Erythroblast (primary cell): ENCODE measurements at regions not wholly inside any gene's neighbourhood (a gene's known extent, or its start where the extent isn't known, plus 50 kb on each side); places are given as distances from the start of the nearest gene placed in this dataset.

Experiments used
- GATA1 ChIP-seq: IDR thresholded peaks from 2 replicates; pipeline ENCODE4 v1.6.1; 2011; ENCODE audit warnings: low read depth, mild to moderate bottlenecking, control low read depth, low read length, moderate library complexity
- POLR2A ChIP-seq: IDR thresholded peaks from 2 replicates; pipeline ENCODE4 v1.6.1; 2011; ENCODE audit warnings: mild to moderate bottlenecking, low read length

DNA sequence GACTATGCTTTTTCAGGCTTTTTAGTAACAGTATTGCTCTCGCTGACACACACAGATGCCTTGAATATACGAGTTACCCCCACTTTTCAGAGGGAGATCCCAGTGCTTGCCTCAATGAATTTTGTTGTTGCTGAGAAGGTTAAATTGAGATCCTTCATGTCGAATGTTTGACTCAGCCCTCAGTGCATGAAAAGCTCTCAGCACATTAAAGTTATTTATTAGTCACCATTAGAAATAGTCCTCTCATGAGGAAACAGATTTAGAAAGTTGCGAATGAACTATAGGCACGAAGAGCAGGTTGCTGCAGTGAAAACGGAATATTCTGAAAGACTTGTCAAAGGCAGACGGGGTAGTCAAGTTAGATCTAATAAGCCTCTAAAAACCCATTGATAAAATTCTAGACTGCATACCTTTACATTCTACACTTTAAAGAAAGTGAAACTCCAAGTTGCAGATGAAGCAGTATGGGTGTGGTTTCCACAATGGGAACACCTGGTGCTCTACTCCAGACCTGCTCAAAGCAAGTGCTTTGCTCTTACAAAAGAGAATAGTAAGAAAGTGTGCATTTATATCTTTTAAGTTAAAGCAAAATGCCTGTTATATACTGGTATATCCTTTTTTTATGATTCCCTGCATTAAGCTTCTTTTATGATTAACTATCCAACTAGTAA, 238.1 kb downstream of the MAF start:
- no peak for TF ChIP-seq POLR2A
- TF ChIP-seq GATA1 = no peak
